Uterus (tissue), 2 donors: ENCODE measurements at regions not wholly inside any gene's neighbourhood (a gene's known extent, or its start where the extent isn't known, plus 50 kb on each side); places are given as distances from the start of the nearest gene placed in this dataset.

Source experiments
- POLR2A ChIP-seq, 2 donors: fragments of 450-650 bp; IDR thresholded peaks; one replicate each; pipeline ENCODE4 v1.6.1; 2016; ENCODE audit warnings: antibody characterized with exemption in 2 of 2, mild to moderate bottlenecking in 1 of 2, moderate library complexity in 1 of 2
- TF ChIP-seq, protein P1 (sequence below), 4 experiments: fragments of 200-600 bp in 2 of 4; fragments of 450-650 bp in 2 of 4; sonication (generic) in 2 of 4; IDR thresholded peaks; one replicate each; pipeline ENCODE4 v1.5.1; 2016 to 2019; ENCODE audit warnings: antibody characterized with exemption in 4 of 4, mild to moderate bottlenecking in 2 of 4, moderate library complexity in 1 of 4

- TF ChIP-seq, protein P1, sequence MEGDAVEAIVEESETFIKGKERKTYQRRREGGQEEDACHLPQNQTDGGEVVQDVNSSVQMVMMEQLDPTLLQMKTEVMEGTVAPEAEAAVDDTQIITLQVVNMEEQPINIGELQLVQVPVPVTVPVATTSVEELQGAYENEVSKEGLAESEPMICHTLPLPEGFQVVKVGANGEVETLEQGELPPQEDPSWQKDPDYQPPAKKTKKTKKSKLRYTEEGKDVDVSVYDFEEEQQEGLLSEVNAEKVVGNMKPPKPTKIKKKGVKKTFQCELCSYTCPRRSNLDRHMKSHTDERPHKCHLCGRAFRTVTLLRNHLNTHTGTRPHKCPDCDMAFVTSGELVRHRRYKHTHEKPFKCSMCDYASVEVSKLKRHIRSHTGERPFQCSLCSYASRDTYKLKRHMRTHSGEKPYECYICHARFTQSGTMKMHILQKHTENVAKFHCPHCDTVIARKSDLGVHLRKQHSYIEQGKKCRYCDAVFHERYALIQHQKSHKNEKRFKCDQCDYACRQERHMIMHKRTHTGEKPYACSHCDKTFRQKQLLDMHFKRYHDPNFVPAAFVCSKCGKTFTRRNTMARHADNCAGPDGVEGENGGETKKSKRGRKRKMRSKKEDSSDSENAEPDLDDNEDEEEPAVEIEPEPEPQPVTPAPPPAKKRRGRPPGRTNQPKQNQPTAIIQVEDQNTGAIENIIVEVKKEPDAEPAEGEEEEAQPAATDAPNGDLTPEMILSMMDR (IDR thresholded peaks at IDR 0.05) = peak in 1 of 4 experiments; percentile 3
- TF ChIP-seq POLR2A (IDR thresholded peaks at IDR 0.05) = no peak
These were observed 123.8 kb upstream of the MTHFD1L start for GRCh38 chr6:150741633-150742200.
